ENCODE measurements at regions not wholly inside any gene's neighbourhood (a gene's known extent, or its start where the extent isn't known, plus 50 kb on each side); places are given as distances from the start of the nearest gene placed in this dataset.
"Not testable (repeated sequence)": the region's sequence is repeated elsewhere in the genome, so short reads cannot be mapped to it uniquely, and the experiment has no call there.

DNA sequence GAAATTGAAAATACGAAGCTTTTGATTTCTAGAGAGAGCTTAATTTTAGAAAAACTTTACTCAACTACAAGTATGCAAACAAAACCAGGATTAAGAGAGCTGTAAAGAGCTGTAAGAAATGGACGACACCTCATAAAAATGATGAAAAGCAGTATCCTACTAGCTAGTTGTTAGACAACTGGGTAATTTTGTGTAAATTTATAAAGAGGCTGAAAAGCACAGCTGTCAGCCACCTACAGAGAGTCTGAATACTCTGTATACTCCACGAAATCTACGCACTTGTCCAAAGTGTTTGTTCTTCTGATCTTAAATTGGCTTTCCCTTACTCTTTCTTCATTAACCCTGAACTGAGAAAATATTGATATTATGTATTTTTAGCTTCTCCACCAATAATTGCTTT, 808.4 kb upstream of the EPHA7 start:
- DNase-seq (ENCODE audit: low spot score), result no peak

DNA sequence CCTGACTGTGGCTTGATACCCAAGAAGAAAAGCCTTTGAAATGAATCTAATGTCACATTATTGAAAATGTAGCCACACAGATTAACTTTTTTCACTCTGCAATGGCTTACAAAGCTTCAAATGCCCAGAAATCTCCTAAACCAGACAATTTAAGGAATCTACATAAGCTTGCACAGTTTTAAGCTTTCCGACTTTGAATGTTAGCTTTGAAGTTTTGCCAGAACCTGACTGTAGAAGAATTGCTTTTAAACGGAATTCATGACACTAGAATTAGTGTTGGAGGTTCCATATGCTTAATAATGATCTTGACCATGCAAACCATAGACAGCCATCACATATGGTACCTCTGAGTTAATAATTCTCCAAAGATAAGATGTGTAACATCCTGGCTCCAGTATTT, 798.5 kb upstream of the EPHA7 start:
- no peak for DNase-seq (ENCODE audit: low spot score)

DNA sequence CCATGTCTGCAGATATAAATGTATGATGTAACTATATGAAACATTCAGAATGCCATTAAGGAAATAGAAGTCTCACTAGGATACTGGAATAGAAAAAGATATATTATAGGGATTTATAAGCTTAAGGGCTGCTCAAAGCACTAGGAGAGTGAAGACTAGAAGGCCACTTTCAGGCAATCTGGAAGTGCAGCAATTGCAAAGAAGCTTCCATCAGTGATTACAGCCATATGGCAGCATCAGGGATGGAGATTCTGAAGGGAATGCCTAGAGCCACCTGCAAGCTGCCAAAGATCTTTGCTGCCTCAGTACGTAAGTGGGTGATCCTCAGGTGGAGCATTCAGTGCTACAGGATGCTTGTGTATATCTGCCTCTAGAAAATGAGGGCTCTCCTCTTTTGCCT, 796.2 kb upstream of the EPHA7 start:
- no peak for DNase-seq (ENCODE audit: low spot score)

DNA sequence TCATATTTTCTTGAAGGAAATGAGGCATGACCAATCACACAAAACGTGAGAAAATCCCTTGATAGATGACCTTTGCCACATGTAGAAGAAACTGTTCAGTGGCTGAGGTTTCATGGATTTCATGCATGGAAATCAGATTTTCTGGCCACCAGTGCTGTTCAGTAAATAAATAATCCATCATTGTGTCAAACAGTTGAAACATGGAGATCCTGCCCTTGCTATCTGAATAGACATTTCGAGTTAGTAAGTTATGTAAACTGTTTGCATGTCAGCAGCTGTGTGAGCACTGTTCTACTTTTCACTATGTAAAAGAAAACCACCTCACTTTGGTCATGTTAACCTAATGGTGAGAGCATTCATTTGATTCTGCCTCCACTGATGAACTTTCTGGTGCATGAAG, 793.9 kb upstream of the EPHA7 start:
- no peak for DNase-seq (ENCODE audit: low spot score)

DNA sequence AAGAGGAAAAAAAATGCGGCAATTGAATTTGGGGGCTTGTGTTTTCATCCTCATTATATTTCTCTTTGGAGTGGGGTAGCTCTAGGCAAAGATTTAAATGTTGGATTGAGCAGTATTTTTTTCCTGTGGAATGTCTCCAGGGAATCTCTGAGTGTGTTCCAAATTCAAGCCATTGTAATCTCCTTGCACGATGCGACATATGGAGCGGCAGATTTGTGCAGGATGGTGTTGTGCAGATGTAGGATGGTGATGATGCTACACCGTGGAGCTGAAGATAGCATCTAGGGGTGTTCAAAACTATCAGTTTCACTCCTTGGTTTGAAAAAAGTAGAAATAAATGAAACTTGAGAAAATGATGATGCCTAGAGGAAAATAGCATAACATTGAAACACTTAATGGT, 777.5 kb upstream of the EPHA7 start:
- DNase-seq (ENCODE audit: low spot score), result no peak

DNA sequence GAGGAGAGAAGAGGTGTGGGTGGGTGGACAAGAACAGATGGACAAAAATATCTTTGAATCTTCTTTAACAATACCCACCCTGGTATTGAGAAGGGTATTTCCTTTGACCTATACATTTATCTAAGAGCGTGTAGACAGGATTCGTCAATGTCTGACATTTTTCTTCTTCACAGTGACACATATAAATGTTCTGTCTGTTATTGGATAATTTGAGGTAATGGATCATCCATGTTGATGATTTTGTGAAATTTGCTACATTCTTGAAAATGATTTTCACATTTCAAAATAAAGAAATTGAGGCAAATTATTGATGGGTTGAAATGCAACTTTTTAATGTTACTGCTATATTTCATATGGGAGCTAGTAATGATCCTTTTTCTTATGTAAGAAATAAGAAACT, 770.7 kb upstream of the EPHA7 start:
- no peak for DNase-seq (ENCODE audit: low spot score)

DNA sequence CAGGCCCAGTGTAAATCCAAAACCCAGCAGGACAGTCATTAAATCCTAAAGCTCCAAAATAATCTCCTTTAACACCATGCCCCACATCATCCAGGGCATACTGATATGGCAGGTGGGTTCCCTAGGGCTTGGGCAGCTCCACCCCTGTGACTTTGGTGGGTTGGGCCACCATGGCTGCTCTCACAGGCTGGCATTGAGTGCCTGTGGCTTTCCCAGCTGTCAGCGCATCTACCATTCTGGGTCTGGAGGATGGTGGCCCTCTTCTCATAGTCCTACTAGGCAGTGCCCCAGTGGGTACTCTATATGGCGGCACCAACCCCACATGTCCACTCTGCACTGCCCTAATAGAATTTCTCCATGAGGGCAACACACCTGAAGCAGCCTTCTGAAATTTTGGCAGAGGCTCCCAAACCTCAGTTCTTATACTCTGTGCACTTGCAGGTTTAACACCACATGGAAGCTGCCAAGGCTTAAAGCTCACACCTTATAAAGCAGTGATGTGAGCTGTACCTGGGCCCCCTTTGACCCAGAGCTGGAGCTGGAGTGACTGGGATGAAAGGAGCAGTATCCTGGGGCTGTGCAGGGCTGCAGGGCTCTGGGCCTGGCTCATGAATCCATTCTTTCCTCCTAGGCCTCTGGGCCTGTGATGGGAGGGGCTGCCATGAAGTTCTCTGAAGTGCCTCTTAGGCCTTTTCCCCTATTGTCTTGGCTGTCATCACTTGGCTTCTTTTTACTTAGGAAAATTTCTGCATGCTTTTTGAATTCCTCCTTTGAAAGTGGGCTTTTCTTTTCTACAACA, 765.5 kb upstream of the EPHA7 start:
- DNase-seq (ENCODE audit: low spot score), result no peak

DNA sequence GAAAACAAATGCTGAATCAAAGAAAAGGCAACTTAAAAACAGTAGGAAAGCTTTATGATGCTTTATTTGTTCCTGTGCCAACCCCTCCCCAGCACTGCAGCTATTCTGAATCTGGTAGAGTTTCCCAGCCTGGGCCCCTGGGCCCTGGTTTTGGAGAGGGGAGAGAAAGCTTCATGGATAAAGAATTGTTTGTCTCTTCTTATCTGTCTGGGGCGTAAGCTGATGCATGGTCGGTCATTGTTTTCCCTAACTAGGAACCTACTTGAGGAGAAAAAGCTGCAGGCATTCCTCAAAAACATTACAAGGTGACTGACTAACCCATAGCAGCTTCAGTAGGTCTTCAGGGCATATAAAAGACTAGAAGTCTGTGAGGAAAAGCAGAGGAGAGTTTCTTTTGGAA, 758.1 kb upstream of the EPHA7 start:
- no peak for DNase-seq (ENCODE audit: low spot score)

DNA sequence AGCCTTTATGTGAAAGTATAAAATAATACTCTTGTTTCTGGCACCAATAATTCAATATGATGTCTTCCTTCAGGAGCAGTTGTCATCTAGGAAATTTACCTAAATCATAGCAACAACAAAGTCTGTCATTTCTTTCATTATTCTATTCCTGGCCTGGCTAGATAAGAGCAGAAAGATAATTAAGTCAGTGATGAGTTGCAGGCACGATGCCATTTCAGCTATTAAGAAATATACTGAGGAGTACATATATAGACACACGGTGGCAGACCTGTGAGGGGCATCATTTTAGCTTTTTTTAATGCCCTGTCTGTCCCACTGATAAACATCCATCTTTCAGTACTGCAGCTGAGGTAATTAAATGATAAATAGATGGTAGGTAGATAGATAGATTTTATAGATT, 756.1 kb upstream of the EPHA7 start:
- no peak for DNase-seq (ENCODE audit: low spot score)

DNA sequence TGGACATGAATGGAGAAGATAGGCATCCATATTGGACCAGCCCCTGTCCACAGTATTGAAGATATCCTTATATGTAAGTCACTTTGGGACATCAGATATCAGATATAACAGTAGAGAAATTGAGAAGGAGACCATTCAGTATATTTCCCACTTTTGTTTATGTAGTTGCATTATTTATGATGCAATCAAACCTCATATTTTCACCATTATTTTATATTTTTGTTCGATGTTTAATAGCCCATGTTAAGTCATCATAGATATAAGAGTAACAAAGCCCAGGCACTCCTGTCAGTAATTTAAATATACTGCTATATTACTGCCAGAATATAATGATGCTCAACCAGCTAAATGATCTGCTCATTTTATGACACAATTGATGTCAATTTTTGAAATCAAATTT, 744.5 kb upstream of the EPHA7 start:
- DNase-seq (ENCODE audit: low spot score), result no peak

DNA sequence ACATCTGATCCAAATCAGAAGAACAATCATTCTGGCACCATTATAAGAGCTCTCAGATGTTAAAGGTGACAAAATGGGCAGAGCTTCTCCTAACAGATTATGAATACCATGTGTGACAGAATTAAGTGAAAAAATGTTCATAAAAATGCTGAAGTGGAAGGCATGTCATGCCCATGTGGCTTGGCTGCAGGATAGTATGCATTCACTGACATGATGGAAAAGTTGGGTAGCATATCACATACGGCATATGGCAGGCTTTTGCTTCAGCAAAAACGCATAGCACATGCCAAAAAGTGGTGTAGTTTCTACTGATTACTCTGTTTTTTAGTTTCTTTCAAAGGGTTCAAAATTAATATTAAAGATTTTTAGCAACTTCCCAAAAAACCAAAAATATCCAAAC, 731.5 kb upstream of the EPHA7 start:
- DNase-seq (ENCODE audit: low spot score), result no peak

DNA sequence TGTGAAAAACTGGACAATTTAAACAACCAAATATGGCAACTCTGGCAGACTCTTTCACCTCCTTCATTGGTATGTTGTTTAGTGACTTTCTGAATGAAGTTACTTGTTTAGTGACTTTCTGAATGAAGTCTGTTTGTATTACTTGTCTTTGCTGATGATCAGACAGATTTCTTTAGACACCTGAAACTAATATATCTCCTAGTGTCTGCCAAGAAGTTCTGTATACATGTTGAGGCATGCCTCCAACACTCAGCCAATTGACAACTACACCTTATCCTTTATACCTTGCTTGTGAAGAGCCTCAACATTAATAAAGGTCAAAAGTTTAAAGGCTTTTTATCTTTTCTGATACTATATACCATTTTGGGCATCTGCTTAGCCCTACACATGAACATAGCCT, 725.4 kb upstream of the EPHA7 start:
- DNase-seq (ENCODE audit: low spot score), result no peak

DNA sequence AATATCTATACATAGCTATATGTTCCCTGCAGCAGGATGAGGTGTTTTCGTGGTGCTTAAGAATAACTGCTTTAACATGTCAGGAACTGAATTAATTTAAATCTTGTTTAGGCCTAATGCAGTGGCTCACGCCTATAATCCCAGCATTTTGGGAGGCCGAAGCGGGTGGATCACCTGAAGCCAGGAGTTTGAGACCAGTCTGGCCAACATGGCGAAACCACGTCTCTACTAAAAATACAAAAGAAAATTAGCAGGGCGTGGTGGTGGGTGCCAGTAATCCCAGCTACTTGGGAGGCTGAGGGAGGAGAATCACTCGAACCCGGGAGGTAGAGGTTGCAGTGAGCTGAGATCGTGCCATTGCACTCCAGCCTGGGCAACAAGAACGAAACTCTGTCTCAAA, 717.8 kb upstream of the EPHA7 start:
- not testable (repeated sequence) for DNase-seq (ENCODE audit: low spot score)

DNA sequence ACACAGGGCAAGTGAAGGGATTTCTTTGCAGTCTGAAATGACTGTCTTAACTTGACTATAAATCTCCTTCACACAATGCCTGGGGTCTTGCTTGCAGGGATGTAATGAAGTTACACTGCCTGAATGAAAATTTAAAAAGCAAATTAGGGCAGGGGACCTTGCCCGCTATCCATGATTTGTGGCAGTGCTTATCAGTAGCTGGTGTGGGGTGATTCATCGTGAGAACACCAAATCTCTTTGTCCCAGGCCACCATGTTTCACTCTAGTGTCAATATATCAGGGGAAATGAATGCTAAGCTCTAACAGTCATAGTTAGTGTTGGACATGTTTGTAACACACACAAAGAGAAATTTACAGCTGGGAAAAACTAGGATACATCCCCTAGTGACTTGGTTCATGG, 713.7 kb upstream of the EPHA7 start:
- no peak for DNase-seq (ENCODE audit: low spot score)

DNA sequence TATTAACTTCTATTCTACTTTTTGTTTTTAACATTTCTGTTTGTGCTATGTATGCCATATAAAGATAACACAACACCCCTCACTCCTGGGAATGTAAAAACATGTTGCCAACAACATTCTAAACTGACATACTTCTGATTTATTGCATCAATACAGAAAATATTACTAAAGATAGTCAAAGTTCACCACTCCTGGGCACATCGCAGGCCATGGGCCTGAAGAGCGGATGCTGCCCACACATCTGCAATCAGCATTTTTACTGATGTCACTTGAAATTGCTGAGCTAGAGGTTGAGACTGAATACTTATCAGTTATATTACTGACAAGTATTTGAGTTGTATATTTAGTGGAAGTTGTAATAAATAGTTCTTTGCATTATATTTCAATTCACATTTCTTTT, 711.9 kb upstream of the EPHA7 start:
- DNase-seq (ENCODE audit: low spot score), result no peak

DNA sequence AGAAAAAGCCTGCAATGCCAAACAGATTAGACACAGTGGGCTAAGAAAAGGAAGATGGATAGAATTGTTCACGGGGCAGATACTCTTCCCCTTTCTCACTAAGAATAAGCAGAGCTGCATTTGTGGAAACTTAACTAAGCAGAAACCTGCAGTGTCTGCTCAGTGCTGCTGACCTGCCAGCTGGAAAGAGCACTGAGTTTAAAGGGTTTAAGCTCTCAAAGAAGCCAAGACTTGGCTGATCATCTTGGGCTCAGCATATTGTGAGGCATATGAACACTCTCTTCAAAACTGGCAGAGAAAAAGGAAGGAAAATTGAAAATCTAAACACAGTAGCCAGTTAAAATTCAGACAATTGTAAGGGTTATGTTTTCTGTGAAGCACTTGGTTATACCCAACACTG, 711.1 kb upstream of the EPHA7 start:
- DNase-seq (ENCODE audit: low spot score), result no peak

DNA sequence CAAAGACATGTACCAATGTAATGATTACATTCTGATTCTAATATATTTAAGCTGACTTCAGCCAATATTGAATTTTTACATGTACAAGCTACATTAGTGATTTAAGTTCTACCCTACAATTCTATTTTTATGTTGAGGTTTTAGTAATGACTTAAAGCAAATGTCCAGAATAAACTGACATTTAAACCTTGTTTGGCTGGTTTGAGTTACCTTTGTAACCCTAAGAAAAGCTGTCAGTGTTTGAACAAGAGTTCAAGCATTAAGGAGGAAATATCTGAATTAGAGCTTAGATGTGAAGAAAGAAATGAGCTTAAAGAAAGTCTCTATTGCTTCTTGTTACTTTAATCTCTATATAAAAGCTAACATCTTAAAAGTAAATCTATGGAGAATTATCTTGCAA, 710.6 kb upstream of the EPHA7 start:
- DNase-seq (ENCODE audit: low spot score), result no peak

DNA sequence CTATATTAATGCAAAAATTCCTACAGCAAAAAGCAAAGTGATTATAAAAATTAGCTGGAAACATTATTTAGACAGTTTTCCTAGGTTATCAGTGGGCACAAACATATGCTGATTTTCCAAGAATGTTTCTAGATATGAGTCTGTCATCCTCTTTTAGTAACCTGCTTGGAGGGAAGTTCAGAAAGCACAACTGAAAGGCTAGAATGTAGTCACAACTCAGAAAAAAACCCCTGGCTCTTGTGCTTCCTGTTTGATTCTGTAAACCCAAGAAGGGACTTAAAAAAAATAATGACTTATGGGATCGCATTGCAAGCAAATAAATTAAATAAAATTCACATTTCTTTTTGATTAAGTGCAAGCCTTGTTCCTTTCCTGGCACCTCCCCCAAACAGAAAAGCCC, 708.4 kb upstream of the EPHA7 start:
- DNase-seq (ENCODE audit: low spot score), result no peak

DNA sequence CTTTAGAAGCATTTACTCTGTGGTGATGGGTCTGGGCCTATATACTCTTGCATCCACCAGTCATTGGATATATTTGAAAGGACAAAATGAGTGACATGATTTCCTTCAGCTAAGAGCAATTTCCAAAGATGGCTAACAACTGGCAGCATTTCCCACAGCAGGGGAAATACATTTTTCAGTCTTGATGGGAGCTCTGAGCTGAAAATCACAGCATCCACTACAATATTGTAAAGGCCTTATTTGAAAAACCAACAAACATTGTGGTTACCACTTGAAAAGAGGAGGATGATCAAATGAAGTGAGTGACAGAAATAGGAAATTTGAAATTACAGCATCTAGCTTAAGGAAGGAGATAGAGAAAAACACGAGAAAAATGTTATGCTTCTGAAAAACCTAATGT, 705.0 kb upstream of the EPHA7 start:
- DNase-seq (ENCODE audit: low spot score), result no peak

DNA sequence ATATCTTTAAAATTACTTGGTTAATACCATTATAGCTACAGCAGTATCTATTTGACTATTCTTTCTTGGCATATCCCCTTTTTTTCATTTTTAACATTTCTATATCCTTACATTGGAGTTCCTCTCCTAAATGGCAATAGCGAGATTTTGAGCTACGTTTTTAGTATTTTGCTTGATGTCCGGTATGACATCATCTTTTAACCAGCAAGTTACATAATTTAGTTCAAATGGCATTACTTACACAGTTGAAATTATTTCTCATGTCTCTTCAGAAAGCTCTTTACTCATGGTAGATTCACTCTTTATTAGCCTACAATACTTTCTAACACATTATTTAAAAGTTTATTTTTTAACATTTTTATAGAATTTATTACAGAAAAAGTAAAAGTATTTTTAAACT, 701.7 kb upstream of the EPHA7 start:
- DNase-seq (ENCODE audit: low spot score), result no peak

DNA sequence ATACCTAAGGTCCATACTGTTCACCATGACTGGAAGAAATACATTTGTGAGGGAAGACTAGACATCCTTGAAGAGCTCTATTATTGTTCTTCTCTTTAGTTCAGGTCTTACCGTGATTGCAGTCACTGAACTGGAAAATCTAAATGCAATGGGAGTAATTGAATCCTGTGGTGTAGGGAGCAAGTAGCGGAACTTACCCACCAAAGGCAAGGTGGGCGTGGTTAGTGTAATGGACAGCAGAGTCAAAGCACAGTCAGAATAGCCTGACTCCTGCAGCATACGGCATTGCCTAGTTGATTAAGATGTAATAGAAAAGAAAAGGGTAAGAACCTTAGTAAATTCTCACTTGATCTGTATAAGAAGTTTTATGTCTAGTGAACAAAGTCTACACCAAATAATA, 679.7 kb upstream of the EPHA7 start:
- no peak for DNase-seq (ENCODE audit: low spot score)

DNA sequence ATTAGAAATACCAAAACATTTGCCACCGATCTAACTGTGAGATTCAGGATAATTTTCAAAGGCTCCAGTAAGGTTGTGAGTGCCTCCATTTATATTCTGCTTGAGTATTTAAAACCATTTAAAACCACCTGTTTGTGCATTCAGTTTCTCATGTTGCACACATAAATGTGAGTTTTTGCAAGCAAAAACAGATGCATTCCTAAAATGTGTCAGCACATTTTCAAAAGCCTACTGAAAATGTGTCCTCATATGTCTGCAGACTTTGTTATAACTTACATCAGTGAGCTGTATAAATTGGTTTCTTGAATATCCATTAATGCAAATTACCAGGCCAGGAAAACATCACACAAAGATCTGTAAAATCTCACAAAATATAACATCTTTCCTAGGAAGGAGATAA, 676.6 kb upstream of the EPHA7 start:
- no peak for DNase-seq (ENCODE audit: low spot score)

DNA sequence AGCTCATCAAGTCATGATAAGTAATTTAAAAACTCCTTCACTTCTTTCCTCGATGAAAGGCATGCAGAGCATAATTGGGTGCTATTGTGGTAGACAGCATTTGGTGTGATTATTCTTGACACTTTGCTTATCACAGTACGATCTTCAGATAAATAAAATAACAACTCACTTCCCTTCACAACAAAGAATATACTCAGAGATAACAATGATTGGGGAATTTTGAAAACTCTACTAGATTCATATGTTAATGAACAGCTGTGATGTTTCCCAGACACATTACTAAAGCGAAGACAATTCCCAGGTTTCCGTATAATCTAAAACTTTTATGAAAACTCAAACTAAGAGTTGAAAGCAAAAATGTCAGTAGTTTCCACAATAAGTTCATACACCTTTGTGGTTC, 670.6 kb upstream of the EPHA7 start:
- DNase-seq (ENCODE audit: low spot score), result no peak

DNA sequence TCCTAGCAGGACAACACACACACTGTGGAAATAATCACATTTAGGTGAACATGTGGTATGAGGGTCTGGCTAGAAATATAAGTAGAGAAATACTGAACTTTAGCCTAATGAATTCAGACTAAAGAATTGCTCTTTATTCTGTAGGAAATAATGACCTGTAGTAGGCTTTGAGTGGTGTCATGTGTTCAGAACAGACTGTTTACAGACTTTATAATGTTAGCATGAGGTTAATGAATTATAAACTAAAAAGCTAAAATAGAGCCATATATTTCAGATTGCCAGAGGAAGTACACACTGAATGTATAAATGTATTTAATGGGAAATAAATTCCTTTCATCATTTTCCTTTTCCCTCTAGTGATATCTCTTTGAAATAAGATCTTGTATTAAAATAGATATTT, 669.5 kb upstream of the EPHA7 start:
- no peak for DNase-seq (ENCODE audit: low spot score)

DNA sequence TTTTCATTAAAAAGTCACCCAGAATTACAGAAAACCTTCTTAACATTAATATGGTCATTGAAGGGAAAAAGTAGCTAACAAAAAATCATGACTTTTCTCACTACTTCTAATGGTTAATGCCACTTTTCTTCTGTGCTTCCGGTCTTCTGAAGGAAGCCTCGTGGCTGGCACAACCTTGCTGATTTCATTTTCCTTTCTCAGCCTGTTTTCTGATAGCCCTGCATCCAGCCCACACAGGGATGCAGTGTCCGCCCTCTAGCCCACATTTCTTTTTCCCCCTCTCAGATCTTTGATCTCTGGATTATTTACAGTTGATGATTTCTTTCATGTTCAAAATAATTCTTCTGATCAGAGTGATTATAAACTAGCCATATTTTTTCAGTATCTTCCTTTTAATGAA, 655.4 kb upstream of the EPHA7 start:
- no peak for DNase-seq (ENCODE audit: low spot score)
